Esophagus squamous epithelium (tissue), 5 donors: ENCODE measurements at regions not wholly inside any gene's neighbourhood (a gene's known extent, or its start where the extent isn't known, plus 50 kb on each side); places are given as distances from the start of the nearest gene placed in this dataset.

Source experiments
- DNase-seq: peaks from one replicate; lab custom pipeline; 2025; lab: John Stamatoyannopoulos, UW
- H3K27ac ChIP-seq, 4 donors: fragments of 200-600 bp; sonication (generic); one replicate each; pipeline ENCODE4 v1.5.1; 2016 to 2019; ENCODE audit warnings: mild to moderate bottlenecking in 1 of 4
- H3K27me3 ChIP-seq, 4 donors: fragments of 200-600 bp; sonication (generic); 1 replicate in 3 of 4; 2 replicates in 1 of 4; pipeline versions ENCODE4 v1.5.1 to v1.6.0; 2017 to 2021; ENCODE audit warnings: antibody characterized with exemption in 1 of 4
- H3K36me3 ChIP-seq, 3 donors: fragments of 200-600 bp; sonication (generic); one replicate each; pipeline ENCODE4 v1.5.1; 2016 to 2019
- H3K4me1 ChIP-seq, 3 donors: fragments of 200-600 bp; sonication (generic); one replicate each; pipeline ENCODE4 v1.5.1; 2017 to 2019
- H3K4me3 ChIP-seq, 4 donors: fragments of 200-600 bp; sonication (generic); 1 replicate in 3 of 4; 2 replicates in 1 of 4; pipeline ENCODE4 v1.5.1; 2016 to 2019; ENCODE audit warnings: mild to moderate bottlenecking in 2 of 4, moderate library complexity in 1 of 4
- H3K9me3 ChIP-seq, 3 donors: fragments of 200-600 bp; sonication (generic); one replicate each; pipeline ENCODE4 v1.5.1; 2016 to 2019
- CTCF ChIP-seq, 6 experiments: fragments of 450-650 bp in 4 of 6; fragments of 200-600 bp in 2 of 6; sonication (generic) in 2 of 6; IDR thresholded peaks; one replicate each; pipeline ENCODE4 v1.5.1; 2016 to 2019; ENCODE audit warnings: antibody characterized with exemption in 6 of 6, mild to moderate bottlenecking in 4 of 6, moderate library complexity in 4 of 6
- POLR2A ChIP-seq, 4 donors: fragments of 450-650 bp; IDR thresholded peaks; one replicate each; pipeline ENCODE4 v1.6.1; 2017; ENCODE audit warnings: antibody characterized with exemption in 4 of 4, mild to moderate bottlenecking in 4 of 4, moderate library complexity in 3 of 4
- WGBS, 2 donors: methylation state at CpG; one replicate each; pipeline ENCODE4 v1.1.5; 2018; 5-methylcytosine and 5-hydroxymethylcytosine counted together
- intact Hi-C: fragments of 100-400 bp; cut with DNase I; formaldehyde crosslinking; loops from one replicate; pipeline ENCODE4 v1.15.0; 2022
- donor health status: DM: yes; HTN: yes; CAD: no.

DNA sequence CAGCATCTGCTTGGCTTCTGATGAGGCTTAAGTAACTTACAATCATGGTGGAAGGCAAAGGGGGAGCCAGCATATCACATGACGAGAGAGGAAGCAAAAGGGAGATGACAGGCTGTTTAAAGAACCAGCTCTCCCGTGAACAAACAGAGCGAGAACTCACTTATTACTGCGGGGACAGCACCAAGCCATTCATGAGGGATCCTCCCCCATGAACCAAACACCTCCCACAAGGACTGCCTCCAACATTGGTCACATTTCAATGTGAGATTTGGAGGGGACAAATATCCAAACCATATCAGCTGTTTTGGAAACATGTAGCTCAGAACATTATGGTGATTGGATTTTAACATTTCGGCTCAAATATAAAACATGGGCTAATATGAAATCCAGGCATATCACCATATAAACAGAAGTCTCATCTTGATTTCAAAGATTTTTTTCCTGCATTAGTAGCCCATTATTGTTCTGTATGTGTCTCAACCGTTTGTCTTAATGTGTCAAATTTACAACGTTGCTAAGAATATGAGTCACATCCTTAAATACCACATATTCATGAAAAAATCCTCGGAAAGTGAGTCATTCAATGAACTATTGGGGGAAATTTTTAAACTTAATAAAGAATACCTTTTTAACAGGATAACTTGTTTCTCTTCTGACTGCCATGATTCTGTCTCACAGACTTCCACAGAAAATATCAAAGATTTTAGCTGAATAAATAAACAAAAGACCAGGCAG, 894.3 kb downstream of the TFAP2A start:
- Histone ChIP-seq H3K4me3 (no peak overlapping the region), H3K4me1 (peaks cover 0 to 26% (median 7%) of the 10 kb centered on the region in 3 donors), H3K27ac (no peak overlapping the region), H3K36me3 (no peaks in the 10 kb centered on the region), H3K27me3 (no peaks in the 10 kb centered on the region), H3K9me3 (no peaks in the 10 kb centered on the region)
- DNase-seq = no peak
- intact Hi-C loops = no loop called here
- no peak for TF ChIP-seq POLR2A (IDR thresholded peaks at IDR 0.05)
- no peak for TF ChIP-seq CTCF (IDR thresholded peaks at IDR 0.05)
- 31 to 35% methylated on average over 8 of the region's 8 CpGs for WGBS, 2 donors

- DNase-seq = no peak
- Histone ChIP-seq H3K4me3 (no peak overlapping the region), H3K36me3 (no peaks in the 10 kb centered on the region), H3K27me3 (no peaks in the 10 kb centered on the region), H3K27ac (no peak overlapping the region), H3K4me1 (peaks cover 0 to 48% (median 11%) of the 10 kb centered on the region in 3 donors), H3K9me3 (no peaks in the 10 kb centered on the region)
- intact Hi-C loops = no loop called here
- 66 to 69% methylated on average over 1 of the region's 1 CpG for WGBS, 2 donors
- no peak for TF ChIP-seq CTCF (IDR thresholded peaks at IDR 0.05)
Measured at GRCh38 chr6:9518431-9518830, 896.4 kb downstream of the TFAP2A start.

- no peaks in the 10 kb centered on the region for H3K27me3 ChIP-seq
- H3K27ac ChIP-seq = no peak overlapping the region
- H3K9me3 ChIP-seq = no peaks in the 10 kb centered on the region
- no peak for DNase-seq
- intact Hi-C loops = no loop called here
- 36 to 43% methylated on average over 3 of the region's 3 CpGs for WGBS, 2 donors
- H3K4me1 ChIP-seq = peaks cover 0 to 48% (median 11%) of the 10 kb centered on the region in 3 donors
- no peak overlapping the region for H3K4me3 ChIP-seq
- TF ChIP-seq POLR2A (IDR thresholded peaks at IDR 0.05) (no peak), CTCF (IDR thresholded peaks at IDR 0.05) (no peak)
- no peaks in the 10 kb centered on the region for H3K36me3 ChIP-seq
Measured at GRCh38 chr6:9517806-9518205, 897.1 kb downstream of the TFAP2A start.

GRCh38 chr6:9515633-9516606, 899.0 kb downstream of the TFAP2A start:
- no peak for DNase-seq
- H3K27ac ChIP-seq = peak overlapping the region in 2 of 4 donors; percentile 54 to 65

More at GRCh38 chr6:9515633-9516606, 899.0 kb downstream of the TFAP2A start:
- peaks cover 0 to 3% (median 0%) of the 10 kb centered on the region in 3 donors for H3K9me3 ChIP-seq
- peaks cover 0 to 54% (median 11%) of the 10 kb centered on the region in 3 donors for H3K4me1 ChIP-seq
- TF ChIP-seq CTCF (IDR thresholded peaks at IDR 0.05) = no peak
- TF ChIP-seq POLR2A (IDR thresholded peaks at IDR 0.05) = no peak
- no peaks in the 10 kb centered on the region for H3K27me3 ChIP-seq
- H3K36me3 ChIP-seq = no peaks in the 10 kb centered on the region
- no peak overlapping the region for H3K4me3 ChIP-seq
- 31 to 48% methylated on average over 12 of the region's 13 CpGs for WGBS, 2 donors
- intact Hi-C loops = no loop called here
